ENCODE measurements at regions not wholly inside any gene's neighbourhood (a gene's known extent, or its start where the extent isn't known, plus 50 kb on each side); places are given as distances from the start of the nearest gene placed in this dataset.
"Not testable (repeated sequence)": the region's sequence is repeated elsewhere in the genome, so short reads cannot be mapped to it uniquely, and the experiment has no call there.

GRCh38 chr2:88903749-88904353, 212.4 kb downstream of the RPIA start:
- DNase-seq: no peak

GRCh38 chr2:88913280-88913679, 221.8 kb downstream of the RPIA start:
- no peaks in the 10 kb centered on the region for H3K36me3 ChIP-seq
- H3K27me3 ChIP-seq: no peaks in the 10 kb centered on the region
- DNase-seq: no peak
- intact Hi-C loops (cut with DNase I): no loop called here
- no peaks in the 10 kb centered on the region for H3K9me3 ChIP-seq
- no peaks in the 10 kb centered on the region for H3K4me1 ChIP-seq
- no peak overlapping the region for H3K9ac ChIP-seq (ENCODE audit: low read depth in 2 of 2, low read length in 2 of 2)
- no peak overlapping the region for H3K27ac ChIP-seq
- H3K4me3 ChIP-seq: no peak overlapping the region
- no peak for TF ChIP-seq CTCF (IDR thresholded peaks at IDR 0.05)

More at GRCh38 chr2:88903749-88904353, 212.4 kb downstream of the RPIA start:
- H3K4me3 ChIP-seq: no peak overlapping the region
- no peaks in the 10 kb centered on the region for H3K27me3 ChIP-seq
- TF ChIP-seq CTCF (IDR thresholded peaks at IDR 0.05): peak; percentile 53
- H3K27ac ChIP-seq: no peak overlapping the region
- intact Hi-C loops (cut with DNase I): no loop called here
- H3K4me1 ChIP-seq: no peaks in the 10 kb centered on the region
- no peaks in the 10 kb centered on the region for H3K36me3 ChIP-seq
- H3K9ac ChIP-seq (ENCODE audit: low read depth in 2 of 2, low read length in 2 of 2): no peak overlapping the region
- H3K9me3 ChIP-seq: no peaks in the 10 kb centered on the region

- Histone ChIP-seq H3K4me1 (no peaks in the 10 kb centered on the region), H3K27me3 (peaks cover 6% of the 10 kb centered on the region), H3K4me3 (no peak overlapping the region), H3K27ac (no peak overlapping the region), H3K36me3 (no peaks in the 10 kb centered on the region), H3K9me3 (no peaks in the 10 kb centered on the region), H3K9ac (ENCODE audit: low read depth in 2 of 2, low read length in 2 of 2) (no peak overlapping the region)
- intact Hi-C loops (cut with DNase I): loop anchor here (5.0 kb wide), 1 partner anchor 42 kb away; no protein-coding TSS in a partner anchor
- peak; percentile 28 for TF ChIP-seq CTCF (IDR thresholded peaks at IDR 0.05)
- DNase-seq: no peak
Measured at GRCh38 chr2:88919087-88919738, 227.7 kb downstream of the RPIA start.

GRCh38 chr2:88920399-88920798, 228.9 kb downstream of the RPIA start:
- H3K27ac ChIP-seq; DNase-seq; H3K9me3 ChIP-seq; H3K27me3 ChIP-seq; H3K9ac ChIP-seq (ENCODE audit: low read depth in 2 of 2, low read length in 2 of 2); intact Hi-C loops (cut with DNase I); H3K4me1 ChIP-seq; H3K36me3 ChIP-seq; H3K4me3 ChIP-seq: not testable (repeated sequence)

GRCh38 chr2:88924533-88924932, 233.1 kb downstream of the RPIA start:
- Histone ChIP-seq H3K9ac (ENCODE audit: low read depth in 2 of 2, low read length in 2 of 2) (no peak overlapping the region), H3K9me3 (no peaks in the 10 kb centered on the region), H3K27ac (no peak overlapping the region), H3K27me3 (no peaks in the 10 kb centered on the region), H3K4me3 (no peak overlapping the region), H3K36me3 (no peaks in the 10 kb centered on the region), H3K4me1 (no peaks in the 10 kb centered on the region)
- DNase-seq: no peak
- intact Hi-C loops (cut with DNase I): no loop called here
- TF ChIP-seq CTCF (IDR thresholded peaks at IDR 0.05): no peak

- TF ChIP-seq CTCF (IDR thresholded peaks at IDR 0.05): no peak
- H3K9ac ChIP-seq (ENCODE audit: low read depth in 2 of 2, low read length in 2 of 2): no peak overlapping the region
- no peaks in the 10 kb centered on the region for H3K27me3 ChIP-seq
- no peaks in the 10 kb centered on the region for H3K4me1 ChIP-seq
- no peak overlapping the region for H3K4me3 ChIP-seq
- DNase-seq: no peak
- H3K36me3 ChIP-seq: no peaks in the 10 kb centered on the region
- no peaks in the 10 kb centered on the region for H3K9me3 ChIP-seq
- intact Hi-C loops (cut with DNase I): no loop called here
- H3K27ac ChIP-seq: no peak overlapping the region
Measured at GRCh38 chr2:88925770-88926462, 234.4 kb downstream of the RPIA start.
